Ovary (tissue), 7 donors: ENCODE measurements at regions not wholly inside any gene's neighbourhood (a gene's known extent, or its start where the extent isn't known, plus 50 kb on each side); places are given as distances from the start of the nearest gene placed in this dataset.
"Not testable (repeated sequence)": the region's sequence is repeated elsewhere in the genome, so short reads cannot be mapped to it uniquely, and the experiment has no call there.

Experiments used
- DNase-seq, 5 donors: peaks; one replicate each; pipeline ENCODE4 v3.0.0-alpha.2; 2019 to 2020
- H3K27ac ChIP-seq, 2 donors: fragments of 200-600 bp; one replicate each; pipeline versions ENCODE4 v1.5.1 to v1.8.0; 2019 to 2022
- H3K27me3 ChIP-seq: fragments of 200-600 bp; one replicate; pipeline ENCODE4 v1.8.0; 2022
- H3K36me3 ChIP-seq: fragments of 200-600 bp; sonication (generic); one replicate; pipeline ENCODE4 v1.5.1; 2019
- H3K4me1 ChIP-seq: one replicate; pipeline ENCODE4 v1.8.1; 2013; ENCODE audit warnings: mild to moderate bottlenecking, moderate library complexity; ENCODE audit not compliant: insufficient read depth
- H3K4me3 ChIP-seq: fragments of 200-600 bp; sonication (generic); one replicate; pipeline ENCODE4 v1.5.1; 2017
- H3K9me3 ChIP-seq, 2 donors: fragments of 200-600 bp in 1 of 2; sonication (generic) in 1 of 2; one replicate each; pipeline versions ENCODE4 v1.5.1 to v1.8.1; 2013 to 2019; ENCODE audit warnings: mild to moderate bottlenecking in 1 of 2, moderate library complexity in 1 of 2
- CTCF ChIP-seq, 3 donors: fragments of 450-650 bp in 2 of 3; fragments of 200-600 bp in 1 of 3; IDR thresholded peaks; one replicate each; pipeline versions ENCODE4 v1.5.1 to v1.8.0; 2016 to 2022; ENCODE audit warnings: antibody characterized with exemption in 3 of 3, mild to moderate bottlenecking in 1 of 3
- EP300 ChIP-seq: sonication (generic); formaldehyde crosslinking; IDR thresholded peaks from one replicate; pipeline ENCODE4 v1.6.1; 2017; ENCODE audit warnings: antibody characterized with exemption
- POLR2A ChIP-seq: fragments of 450-650 bp; IDR thresholded peaks from one replicate; pipeline ENCODE4 v1.6.1; 2017; ENCODE audit warnings: antibody characterized with exemption, mild to moderate bottlenecking, moderate library complexity
- WGBS, 3 donors: extraction: QIAGEN DNeasy Blood & Tissue Kit in 1 of 3; methylation state at CpG; one replicate each; pipeline versions ENCODE4 v1.1.5 to v1.1.7; 2013 to 2017; 5-methylcytosine and 5-hydroxymethylcytosine counted together
- intact Hi-C, 4 donors: fragments of 100-400 bp; cut with DNase I; formaldehyde crosslinking; loops; one replicate each; pipeline versions ENCODE4 v1.11.0 to v1.15.1; 2022 to 2023
- donor health status: DM: no; HTN: no; CAD: no; lungs with moderate emphysema.
- donor health status: DM: no; HTN: no; CAD: no.
- donor health status: Bipolar disorder and iron deficiency.
- donor health status: DM: no; HTN: no; CAD: no.
- donor health status: DM: yes; HTN: yes; CAD: no.

- Histone ChIP-seq H3K4me3 (no peak overlapping the region), H3K27me3 (no peaks in the 10 kb centered on the region), H3K36me3 (no peaks in the 10 kb centered on the region), H3K9me3 (no peaks in the 10 kb centered on the region), H3K27ac (no peak overlapping the region), H3K4me1 (no peaks in the 10 kb centered on the region)
- no peak for TF ChIP-seq EP300
- no peak for TF ChIP-seq CTCF (IDR thresholded peaks at IDR 0.05)
- TF ChIP-seq POLR2A = no peak
- intact Hi-C loops = no loop called here
- no peak for DNase-seq
Observed at GRCh38 chr4:32917586-32917985, 2197.4 kb downstream of the PCDH7 start.

GRCh38 chr4:32929796-32930699 lies 2209.9 kb downstream of the PCDH7 start:
- no peaks in the 10 kb centered on the region for H3K4me1 ChIP-seq
- H3K27me3 ChIP-seq = no peaks in the 10 kb centered on the region
- no peak overlapping the region for H3K27ac ChIP-seq
- WGBS, 3 donors = 21 to 38% (median 24%) methylated on average over 4 of the region's 4 CpGs
- TF ChIP-seq CTCF (IDR thresholded peaks at IDR 0.05) (no peak), POLR2A (no peak)
- H3K9me3 ChIP-seq = no peaks in the 10 kb centered on the region
- no peaks in the 10 kb centered on the region for H3K36me3 ChIP-seq
- no peak overlapping the region for H3K4me3 ChIP-seq
- DNase-seq = no peak
- intact Hi-C loops = no loop called here

DNA sequence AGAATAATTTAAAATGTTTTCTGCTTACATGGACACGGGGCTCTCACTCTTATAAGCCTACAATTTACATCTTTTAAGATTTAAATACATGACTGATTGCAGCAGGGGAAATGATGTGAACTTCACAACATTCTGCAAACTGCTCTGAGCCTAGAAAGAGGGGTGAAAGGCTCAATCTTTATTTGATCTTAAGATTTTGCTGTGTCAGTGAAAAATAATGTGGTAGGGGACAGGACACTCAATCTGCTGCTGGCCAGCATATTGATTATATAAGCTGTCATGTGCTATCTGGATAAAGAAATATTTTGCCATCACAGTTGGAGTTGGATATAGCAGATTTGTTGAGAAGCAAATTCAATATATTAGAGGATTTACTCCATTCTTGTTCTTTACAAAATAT lies 2210.5 kb downstream of the PCDH7 start:
- TF ChIP-seq POLR2A (no peak), EP300 (no peak)
- 3 to 14% (median 4%) methylated on average over 1 of the region's 1 CpG for WGBS, 3 donors
- no peak for DNase-seq
- Histone ChIP-seq H3K27me3 (no peaks in the 10 kb centered on the region), H3K27ac (no peak overlapping the region), H3K9me3 (no peaks in the 10 kb centered on the region), H3K4me3 (no peak overlapping the region), H3K36me3 (no peaks in the 10 kb centered on the region), H3K4me1 (no peaks in the 10 kb centered on the region)
- intact Hi-C loops = no loop called here

DNA sequence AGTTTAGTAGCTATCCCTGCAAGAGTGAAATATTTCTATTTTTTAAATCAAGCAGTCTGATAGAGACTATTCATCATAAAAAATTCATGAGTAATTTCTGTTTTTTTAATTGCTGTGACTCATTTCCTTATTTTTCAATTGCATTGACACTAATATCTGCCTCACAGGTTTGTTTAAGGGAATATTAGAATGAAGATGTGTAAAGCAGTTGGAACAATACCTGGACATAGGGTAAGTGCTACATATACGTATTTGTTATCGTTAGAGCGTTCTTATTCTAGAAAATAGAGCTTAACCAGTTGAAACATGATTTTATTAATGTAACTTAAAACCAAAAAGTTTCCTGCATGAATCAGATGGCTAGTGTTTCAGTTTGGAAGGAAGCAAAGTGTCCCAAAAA lies 2211.3 kb downstream of the PCDH7 start:
- Histone ChIP-seq H3K4me3 (no peak overlapping the region), H3K9me3 (no peaks in the 10 kb centered on the region), H3K36me3 (no peaks in the 10 kb centered on the region), H3K27me3 (no peaks in the 10 kb centered on the region), H3K4me1 (no peaks in the 10 kb centered on the region), H3K27ac (no peak overlapping the region)
- intact Hi-C loops = no loop called here
- WGBS, 3 donors = 40 to 46% (median 44%) methylated on average over 3 of the region's 3 CpGs
- TF ChIP-seq EP300 = no peak
- no peak for TF ChIP-seq POLR2A
- no peak for TF ChIP-seq CTCF (IDR thresholded peaks at IDR 0.05)
- DNase-seq = no peak

GRCh38 chr4:32932156-32932555 lies 2212.0 kb downstream of the PCDH7 start:
- Histone ChIP-seq H3K27me3 (no peaks in the 10 kb centered on the region), H3K4me3 (no peak overlapping the region), H3K9me3 (no peaks in the 10 kb centered on the region), H3K36me3 (no peaks in the 10 kb centered on the region), H3K4me1 (no peaks in the 10 kb centered on the region), H3K27ac (no peak overlapping the region)
- TF ChIP-seq CTCF (IDR thresholded peaks at IDR 0.05) (no peak), POLR2A (no peak), EP300 (no peak)
- intact Hi-C loops = no loop called here
- DNase-seq = no peak

DNA sequence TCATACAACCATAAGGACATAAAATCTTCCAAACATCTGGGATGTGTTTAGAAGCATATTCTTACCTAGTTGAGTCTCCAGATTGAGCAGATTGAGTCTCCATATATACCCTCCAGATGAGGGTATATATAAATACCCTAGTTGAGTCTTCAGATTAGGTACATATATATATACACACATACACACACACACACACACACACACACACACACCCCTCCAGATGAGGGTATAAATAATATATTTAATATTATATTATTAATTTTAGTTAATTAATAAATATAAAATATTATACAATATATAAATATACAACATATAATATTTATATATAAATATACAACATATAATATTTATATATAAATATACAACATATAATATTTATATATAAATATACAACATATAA lies 2219.1 kb downstream of the PCDH7 start:
- H3K4me3 ChIP-seq, H3K27ac ChIP-seq, H3K27me3 ChIP-seq, H3K36me3 ChIP-seq, H3K9me3 ChIP-seq, intact Hi-C loops, DNase-seq, H3K4me1 ChIP-seq: not testable (repeated sequence)
